ENCODE measurements at regions not wholly inside any gene's neighbourhood (a gene's known extent, or its start where the extent isn't known, plus 50 kb on each side); places are given as distances from the start of the nearest gene placed in this dataset.

- H3K36me3 ChIP-seq, result no peaks in the 10 kb centered on the region
- DNase-seq (no peak), ATAC-seq (no peak)
- TF ChIP-seq POLR2A (IDR thresholded peaks at IDR 0.05) (no peak), CTCF (IDR thresholded peaks at IDR 0.05) (no peak)
- intact Hi-C loops (cut with DNase I), result no loop called here
- H3K9me3 ChIP-seq, result no peaks in the 10 kb centered on the region
- no peaks in the 10 kb centered on the region for H3K27me3 ChIP-seq
- no peak overlapping the region for H3K27ac ChIP-seq
- no peak overlapping the region for H3K4me3 ChIP-seq
- no peaks in the 10 kb centered on the region for H3K4me1 ChIP-seq
- 61 to 81% (median 73%) methylated on average over 1 of the region's 1 CpG for WGBS, 4 donors
These were observed 330.0 kb upstream of the DCC start for GRCh38 chr18:52009958-52010357.

- TF ChIP-seq CTCF (IDR thresholded peaks at IDR 0.05) (no peak), POLR2A (IDR thresholded peaks at IDR 0.05) (no peak)
- no peak overlapping the region for H3K27ac ChIP-seq
- 80 to 83% (median 81%) methylated on average over 5 of the region's 5 CpGs for WGBS, 4 donors
- no peaks in the 10 kb centered on the region for H3K36me3 ChIP-seq
- no peak overlapping the region for H3K4me3 ChIP-seq
- H3K4me1 ChIP-seq, result no peaks in the 10 kb centered on the region
- DNase-seq (no peak), ATAC-seq (no peak)
- H3K27me3 ChIP-seq, result no peaks in the 10 kb centered on the region
- intact Hi-C loops (cut with DNase I), result loop anchor here in 1 of 10 donors (10.0 kb wide), 1 partner anchor 59 kb away; no protein-coding TSS in a partner anchor
- no peaks in the 10 kb centered on the region for H3K9me3 ChIP-seq
These were observed 293.9 kb upstream of the DCC start for GRCh38 chr18:52045946-52046675.

- Histone ChIP-seq H3K27ac (no peak overlapping the region), H3K4me3 (no peak overlapping the region), H3K4me1 (no peaks in the 10 kb centered on the region), H3K27me3 (no peaks in the 10 kb centered on the region), H3K9me3 (peaks cover 0 to 3% (median 0%) of the 10 kb centered on the region in 12 donors), H3K36me3 (no peaks in the 10 kb centered on the region)
- TF ChIP-seq POLR2A (IDR thresholded peaks at IDR 0.05) (no peak), CTCF (IDR thresholded peaks at IDR 0.05) (no peak)
- DNase-seq (no peak), ATAC-seq (no peak)
- intact Hi-C loops (cut with DNase I), result loop anchor here in 1 of 10 donors (10.0 kb wide), 1 partner anchor 58 kb away; no protein-coding TSS in a partner anchor
- 66 to 76% (median 71%) methylated on average over 4 of the region's 4 CpGs for WGBS, 4 donors
These were observed 293.2 kb upstream of the DCC start for GRCh38 chr18:52046842-52047241.

GRCh38 chr18:52054324-52054723 lies 285.7 kb upstream of the DCC start:
- no peak for DNase-seq
- ATAC-seq, result no peak
- no peak for TF ChIP-seq POLR2A (IDR thresholded peaks at IDR 0.05)
- no peak for TF ChIP-seq CTCF (IDR thresholded peaks at IDR 0.05)
- H3K36me3 ChIP-seq, result no peaks in the 10 kb centered on the region
- no peaks in the 10 kb centered on the region for H3K27me3 ChIP-seq
- intact Hi-C loops (cut with DNase I), result no loop called here
- peaks cover 0 to 9% (median 0%) of the 10 kb centered on the region in 12 donors for H3K9me3 ChIP-seq
- H3K4me3 ChIP-seq, result no peak overlapping the region
- H3K27ac ChIP-seq, result no peak overlapping the region
- H3K4me1 ChIP-seq, result no peaks in the 10 kb centered on the region

All from heart left ventricle (tissue), 16 donors.